Osteocyte (in vitro differentiated cells): ENCODE measurements at regions not wholly inside any gene's neighbourhood (a gene's known extent, or its start where the extent isn't known, plus 50 kb on each side); places are given as distances from the start of the nearest gene placed in this dataset.

Experiments
- DNase-seq: peaks from one replicate; pipeline ENCODE4 v3.0.0; 2021; ENCODE audit warnings: mixed read lengths; ENCODE audit not compliant: unreplicated experiment; ENCODE audit errors: extremely low spot score
- H3K27ac Mint-ChIP-seq: one replicate; pipeline ENCODE4 v1.8.0; 2021; ENCODE audit warnings: mild to moderate bottlenecking, mixed read lengths; ENCODE audit not compliant: unreplicated experiment
- H3K27me3 Mint-ChIP-seq: one replicate; pipeline ENCODE4 v1.8.0; 2021; ENCODE audit warnings: mixed read lengths; ENCODE audit not compliant: unreplicated experiment
- H3K36me3 Mint-ChIP-seq: one replicate; pipeline ENCODE4 v1.8.0; 2021; ENCODE audit warnings: mixed read lengths; ENCODE audit not compliant: unreplicated experiment
- H3K4me1 Mint-ChIP-seq: one replicate; pipeline ENCODE4 v1.8.0; 2021; ENCODE audit warnings: mixed read lengths; ENCODE audit not compliant: unreplicated experiment
- H3K4me3 Mint-ChIP-seq: one replicate; pipeline ENCODE4 v1.8.0; 2021; ENCODE audit warnings: mild to moderate bottlenecking, moderate library complexity, mixed read lengths; ENCODE audit not compliant: unreplicated experiment
- H3K9me3 Mint-ChIP-seq: one replicate; pipeline ENCODE4 v1.8.0; 2021; ENCODE audit warnings: mixed read lengths; ENCODE audit not compliant: unreplicated experiment
- TF ChIP-seq, protein P1 (sequence below): fragments of 200-600 bp; sonication (generic); IDR thresholded peaks from 2 replicates; pipeline ENCODE4 v1.5.0; 2021; ENCODE audit warnings: antibody characterized with exemption, mild to moderate bottlenecking, moderate library complexity

DNA sequence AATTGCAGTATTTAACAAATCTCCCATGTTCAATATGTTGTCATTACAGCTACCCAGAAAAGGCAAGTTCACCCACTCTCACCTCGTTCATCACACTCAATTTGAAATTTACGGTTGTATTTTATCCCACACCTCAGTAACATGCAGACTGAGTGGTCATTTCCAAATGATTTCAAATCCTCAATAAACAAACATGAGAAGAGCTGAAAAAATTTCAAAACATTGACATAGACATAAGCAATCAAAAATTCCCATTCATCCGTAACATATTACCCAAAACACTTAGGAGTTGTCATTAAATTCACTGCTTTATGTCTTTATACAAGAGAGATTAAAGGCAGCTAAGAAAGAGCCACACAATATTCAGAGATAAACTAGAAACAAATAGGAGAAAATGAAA, 61.7 kb upstream of the NEBL start:
- H3K4me3 Mint-ChIP-seq = no peak overlapping the region
- H3K9me3 Mint-ChIP-seq = no peaks in the 10 kb centered on the region
- peaks cover 43% of the 10 kb centered on the region for H3K27me3 Mint-ChIP-seq
- no peaks in the 10 kb centered on the region for H3K36me3 Mint-ChIP-seq
- TF ChIP-seq, protein P1, sequence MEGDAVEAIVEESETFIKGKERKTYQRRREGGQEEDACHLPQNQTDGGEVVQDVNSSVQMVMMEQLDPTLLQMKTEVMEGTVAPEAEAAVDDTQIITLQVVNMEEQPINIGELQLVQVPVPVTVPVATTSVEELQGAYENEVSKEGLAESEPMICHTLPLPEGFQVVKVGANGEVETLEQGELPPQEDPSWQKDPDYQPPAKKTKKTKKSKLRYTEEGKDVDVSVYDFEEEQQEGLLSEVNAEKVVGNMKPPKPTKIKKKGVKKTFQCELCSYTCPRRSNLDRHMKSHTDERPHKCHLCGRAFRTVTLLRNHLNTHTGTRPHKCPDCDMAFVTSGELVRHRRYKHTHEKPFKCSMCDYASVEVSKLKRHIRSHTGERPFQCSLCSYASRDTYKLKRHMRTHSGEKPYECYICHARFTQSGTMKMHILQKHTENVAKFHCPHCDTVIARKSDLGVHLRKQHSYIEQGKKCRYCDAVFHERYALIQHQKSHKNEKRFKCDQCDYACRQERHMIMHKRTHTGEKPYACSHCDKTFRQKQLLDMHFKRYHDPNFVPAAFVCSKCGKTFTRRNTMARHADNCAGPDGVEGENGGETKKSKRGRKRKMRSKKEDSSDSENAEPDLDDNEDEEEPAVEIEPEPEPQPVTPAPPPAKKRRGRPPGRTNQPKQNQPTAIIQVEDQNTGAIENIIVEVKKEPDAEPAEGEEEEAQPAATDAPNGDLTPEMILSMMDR = no peak
- H3K27ac Mint-ChIP-seq = no peak overlapping the region
- DNase-seq = no peak
- H3K4me1 Mint-ChIP-seq = peaks cover 20% of the 10 kb centered on the region

DNA sequence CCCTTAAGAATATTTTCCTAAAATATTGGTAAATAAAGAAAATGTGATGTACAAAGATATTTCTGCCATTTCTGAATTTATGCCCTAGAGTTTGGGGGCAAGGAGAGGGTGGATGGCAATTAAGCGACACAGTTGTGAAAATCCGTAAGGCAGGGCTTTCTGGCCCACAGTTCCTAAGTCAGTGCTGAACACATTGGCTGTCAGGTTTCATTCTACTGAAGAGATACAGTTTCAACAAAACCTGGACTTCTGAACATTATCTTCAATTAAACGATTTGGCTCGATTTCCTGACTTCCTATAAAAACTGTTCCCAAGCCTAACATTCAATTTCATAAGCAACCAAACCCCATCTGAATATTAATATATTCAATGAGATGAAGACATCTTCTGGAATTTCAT, 61.1 kb upstream of the NEBL start:
- H3K27ac Mint-ChIP-seq = no peak overlapping the region
- no peaks in the 10 kb centered on the region for H3K36me3 Mint-ChIP-seq
- H3K9me3 Mint-ChIP-seq = no peaks in the 10 kb centered on the region
- peaks cover 19% of the 10 kb centered on the region for H3K4me1 Mint-ChIP-seq
- TF ChIP-seq, protein P1 = no peak
- no peak overlapping the region for H3K4me3 Mint-ChIP-seq
- DNase-seq = no peak
- peaks cover 43% of the 10 kb centered on the region for H3K27me3 Mint-ChIP-seq

DNA sequence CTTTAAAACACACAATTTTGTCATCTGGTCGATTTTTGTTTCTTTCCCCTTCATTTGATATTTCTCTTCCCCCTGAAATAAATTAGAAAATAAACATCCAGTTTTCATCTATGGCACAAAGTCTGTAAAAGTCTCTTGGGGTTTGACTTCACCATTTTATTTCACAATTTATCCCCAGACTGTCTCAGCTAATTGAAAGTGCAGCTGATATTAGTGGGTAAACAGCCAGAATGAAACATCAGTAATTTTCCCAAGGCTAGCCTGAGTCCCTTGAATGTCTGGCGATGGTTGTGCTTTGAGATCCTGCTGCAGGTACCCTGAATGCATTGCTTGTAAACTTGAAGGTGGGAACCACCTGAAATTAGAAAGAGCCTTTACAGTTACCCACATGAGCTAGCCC, 60.6 kb upstream of the NEBL start:
- no peak overlapping the region for H3K4me3 Mint-ChIP-seq
- H3K36me3 Mint-ChIP-seq = no peaks in the 10 kb centered on the region
- no peak overlapping the region for H3K27ac Mint-ChIP-seq
- TF ChIP-seq, protein P1 = no peak
- no peaks in the 10 kb centered on the region for H3K9me3 Mint-ChIP-seq
- H3K27me3 Mint-ChIP-seq = peaks cover 43% of the 10 kb centered on the region
- no peak for DNase-seq
- peaks cover 15% of the 10 kb centered on the region for H3K4me1 Mint-ChIP-seq

DNA sequence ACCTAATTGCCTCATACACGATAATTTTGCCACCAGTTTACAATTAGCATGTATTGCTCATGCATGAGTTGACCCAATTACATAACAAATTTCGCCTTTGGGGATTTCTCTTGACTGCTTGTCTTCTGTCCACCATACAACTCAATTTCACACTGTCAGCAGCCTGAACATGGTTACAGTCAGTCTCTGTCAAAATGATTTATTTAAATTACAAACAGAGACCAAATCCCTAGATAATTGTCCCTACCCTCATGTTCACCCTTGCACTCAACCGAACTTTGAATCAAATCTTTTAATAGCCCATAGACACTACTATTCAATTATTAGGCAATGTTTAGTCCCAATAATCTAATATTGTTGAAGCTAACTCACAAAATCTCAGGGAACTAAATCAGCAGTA, 59.7 kb upstream of the NEBL start:
- no peak overlapping the region for H3K27ac Mint-ChIP-seq
- TF ChIP-seq, protein P1 = no peak
- H3K9me3 Mint-ChIP-seq = no peaks in the 10 kb centered on the region
- H3K36me3 Mint-ChIP-seq = no peaks in the 10 kb centered on the region
- DNase-seq = no peak
- peaks cover 43% of the 10 kb centered on the region for H3K27me3 Mint-ChIP-seq
- no peak overlapping the region for H3K4me3 Mint-ChIP-seq
- H3K4me1 Mint-ChIP-seq = peaks cover 6% of the 10 kb centered on the region

DNA sequence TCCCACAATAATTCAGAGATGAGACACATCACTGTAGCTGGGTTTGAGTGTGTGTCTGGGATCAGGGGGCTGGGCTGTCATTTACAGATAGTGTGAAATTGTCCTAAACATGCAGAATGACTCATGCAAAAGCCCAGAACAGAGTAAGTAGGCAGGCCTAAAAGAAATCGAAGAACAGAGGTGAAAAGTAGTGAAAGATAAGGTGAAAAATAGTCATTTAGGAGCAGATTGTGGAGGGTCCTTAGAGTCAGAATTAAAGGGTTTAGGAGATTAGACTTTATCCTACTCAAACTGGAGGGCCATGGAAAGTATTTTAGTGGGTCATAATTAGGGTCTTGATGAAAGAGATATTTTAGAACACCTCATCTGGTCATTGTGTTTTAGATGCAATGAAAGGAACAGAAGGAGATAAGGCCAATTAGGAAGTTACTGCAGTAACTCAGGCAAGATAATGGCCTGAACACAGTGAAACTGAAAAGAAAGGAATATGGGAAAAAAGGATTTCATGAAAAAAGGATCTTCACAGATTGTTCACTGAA, 58.3 kb upstream of the NEBL start:
- no peaks in the 10 kb centered on the region for H3K36me3 Mint-ChIP-seq
- H3K27ac Mint-ChIP-seq = no peak overlapping the region
- H3K9me3 Mint-ChIP-seq = no peaks in the 10 kb centered on the region
- H3K27me3 Mint-ChIP-seq = peaks cover 37% of the 10 kb centered on the region
- no peak overlapping the region for H3K4me3 Mint-ChIP-seq
- DNase-seq = no peak
- peaks cover 4% of the 10 kb centered on the region for H3K4me1 Mint-ChIP-seq
- TF ChIP-seq, protein P1 = no peak
